Suprapubic skin (tissue), 4 donors: ENCODE measurements at regions not wholly inside any gene's neighbourhood (a gene's known extent, or its start where the extent isn't known, plus 50 kb on each side); places are given as distances from the start of the nearest gene placed in this dataset.

Experiments
- EP300 ChIP-seq: sonication (generic); formaldehyde crosslinking; IDR thresholded peaks from one replicate; pipeline ENCODE4 v1.6.1; 2017; ENCODE audit warnings: antibody characterized with exemption
- POLR2A ChIP-seq, 2 donors: fragments of 450-650 bp; IDR thresholded peaks; one replicate each; pipeline ENCODE4 v1.6.1; 2017; ENCODE audit warnings: antibody characterized with exemption in 2 of 2, mild to moderate bottlenecking in 2 of 2, moderate library complexity in 2 of 2
- POLR2AphosphoS5 ChIP-seq, 3 donors: sonication (generic); formaldehyde crosslinking; IDR thresholded peaks; one replicate each; pipeline ENCODE4 v1.6.1; 2017; ENCODE audit warnings: antibody characterized with exemption in 3 of 3
- TF ChIP-seq, protein P1 (sequence below), 2 donors: fragments of 200-600 bp in 1 of 2; fragments of 450-650 bp in 1 of 2; sonication (generic) in 1 of 2; IDR thresholded peaks; one replicate each; pipeline ENCODE4 v1.5.1; 2016 to 2019; ENCODE audit warnings: antibody characterized with exemption in 2 of 2, mild to moderate bottlenecking in 1 of 2, moderate library complexity in 1 of 2

DNA sequence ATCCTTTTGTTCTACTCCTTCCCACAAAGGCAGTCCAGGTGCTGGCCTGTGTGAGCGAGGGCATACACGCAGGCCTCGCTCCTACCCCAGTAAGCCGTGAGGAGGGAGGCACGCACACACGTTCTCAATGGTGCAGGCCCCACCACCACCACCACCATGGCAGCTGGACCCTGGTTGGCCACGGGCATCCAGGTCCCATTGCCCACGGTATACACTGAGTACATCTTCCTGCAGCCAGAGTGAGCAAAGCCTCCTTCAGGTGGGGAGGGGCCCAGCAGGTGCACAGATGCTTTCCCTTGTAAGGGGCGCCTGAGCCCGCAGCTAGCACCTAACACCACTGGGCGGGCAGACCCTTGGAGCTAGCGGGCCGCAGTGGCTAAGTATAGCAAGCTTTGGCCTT, 373.3 kb upstream of the MKI67 start:
- TF ChIP-seq POLR2AphosphoS5 (IDR thresholded peaks at IDR 0.05) (no peak), POLR2A (IDR thresholded peaks at IDR 0.05) (no peak), EP300 (no peak)
- TF ChIP-seq, protein P1, sequence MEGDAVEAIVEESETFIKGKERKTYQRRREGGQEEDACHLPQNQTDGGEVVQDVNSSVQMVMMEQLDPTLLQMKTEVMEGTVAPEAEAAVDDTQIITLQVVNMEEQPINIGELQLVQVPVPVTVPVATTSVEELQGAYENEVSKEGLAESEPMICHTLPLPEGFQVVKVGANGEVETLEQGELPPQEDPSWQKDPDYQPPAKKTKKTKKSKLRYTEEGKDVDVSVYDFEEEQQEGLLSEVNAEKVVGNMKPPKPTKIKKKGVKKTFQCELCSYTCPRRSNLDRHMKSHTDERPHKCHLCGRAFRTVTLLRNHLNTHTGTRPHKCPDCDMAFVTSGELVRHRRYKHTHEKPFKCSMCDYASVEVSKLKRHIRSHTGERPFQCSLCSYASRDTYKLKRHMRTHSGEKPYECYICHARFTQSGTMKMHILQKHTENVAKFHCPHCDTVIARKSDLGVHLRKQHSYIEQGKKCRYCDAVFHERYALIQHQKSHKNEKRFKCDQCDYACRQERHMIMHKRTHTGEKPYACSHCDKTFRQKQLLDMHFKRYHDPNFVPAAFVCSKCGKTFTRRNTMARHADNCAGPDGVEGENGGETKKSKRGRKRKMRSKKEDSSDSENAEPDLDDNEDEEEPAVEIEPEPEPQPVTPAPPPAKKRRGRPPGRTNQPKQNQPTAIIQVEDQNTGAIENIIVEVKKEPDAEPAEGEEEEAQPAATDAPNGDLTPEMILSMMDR (IDR thresholded peaks at IDR 0.05): no peak
